Cardiac muscle cell (in vitro differentiated cells and primary cell): ENCODE measurements at regions not wholly inside any gene's neighbourhood (a gene's known extent, or its start where the extent isn't known, plus 50 kb on each side); places are given as distances from the start of the nearest gene placed in this dataset.

Experiments used
- DNase-seq, 2 donors: peaks; one replicate each; pipeline versions ENCODE4 v3.0.0 to v3.0.0-alpha.2; 2010 to 2017; ENCODE audit warnings: low read depth in 1 of 2, low spot score in 1 of 2
- H3K27ac ChIP-seq: fragments of 200-600 bp; sonication (generic); 2 replicates; pipeline ENCODE4 v1.5.1; 2016
- H3K27me3 ChIP-seq: fragments of 200-600 bp; sonication (generic); 2 replicates; pipeline ENCODE4 v1.6.0; 2016; ENCODE audit warnings: control low read depth
- H3K36me3 ChIP-seq: fragments of 200-600 bp; sonication (generic); 2 replicates; pipeline ENCODE4 v1.5.1; 2016; ENCODE audit warnings: control low read depth
- H3K4me1 ChIP-seq: fragments of 200-600 bp; sonication (generic); 2 replicates; pipeline ENCODE4 v1.8.1; 2017; ENCODE audit warnings: low read depth, mild to moderate bottlenecking, mixed run types
- H3K4me3 ChIP-seq: fragments of 200-600 bp; sonication (generic); 2 replicates; pipeline ENCODE4 v1.5.1; 2016; ENCODE audit warnings: mild to moderate bottlenecking
- H3K9me3 ChIP-seq: fragments of 200-600 bp; sonication (generic); 2 replicates; pipeline ENCODE4 v1.5.1; 2017; ENCODE audit warnings: low read depth, mild to moderate bottlenecking, control low read depth
- TF ChIP-seq, protein P1 (sequence below): IDR thresholded peaks from 2 replicates; pipeline ENCODE4 v1.5.1; 2012; ENCODE audit warnings: low read depth, mild to moderate bottlenecking, low read length

DNA sequence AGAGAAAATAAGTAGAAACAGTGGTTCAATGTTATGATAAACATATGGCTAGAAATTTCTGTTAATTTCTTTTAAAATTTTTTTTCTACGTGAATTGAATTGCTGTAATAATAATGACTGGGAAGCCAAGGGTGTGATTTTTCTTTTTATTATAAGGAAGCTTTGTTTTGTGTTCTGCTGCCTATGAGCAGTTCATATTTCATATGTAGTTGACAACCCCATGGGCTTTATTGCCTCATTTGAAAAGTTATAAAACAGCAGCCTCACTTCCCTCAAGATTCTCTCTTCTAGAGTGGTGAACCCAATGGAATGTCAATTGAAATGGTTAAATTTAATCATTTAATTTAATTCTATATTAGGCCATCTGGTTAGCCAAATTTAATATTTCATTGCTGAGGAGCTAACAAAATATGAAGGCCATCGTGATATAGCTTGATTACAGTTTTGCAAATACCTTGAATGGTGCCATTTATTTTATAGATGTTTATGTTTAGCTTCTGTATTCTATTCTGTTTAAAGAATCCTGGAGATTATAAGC is 72.6 kb upstream of the DOCK10 start:
- no peaks in the 10 kb centered on the region for H3K27me3 ChIP-seq
- no peaks in the 10 kb centered on the region for H3K36me3 ChIP-seq
- H3K4me3 ChIP-seq, result no peak overlapping the region
- no peak for DNase-seq
- H3K4me1 ChIP-seq, result no peaks in the 10 kb centered on the region
- TF ChIP-seq, protein P1, sequence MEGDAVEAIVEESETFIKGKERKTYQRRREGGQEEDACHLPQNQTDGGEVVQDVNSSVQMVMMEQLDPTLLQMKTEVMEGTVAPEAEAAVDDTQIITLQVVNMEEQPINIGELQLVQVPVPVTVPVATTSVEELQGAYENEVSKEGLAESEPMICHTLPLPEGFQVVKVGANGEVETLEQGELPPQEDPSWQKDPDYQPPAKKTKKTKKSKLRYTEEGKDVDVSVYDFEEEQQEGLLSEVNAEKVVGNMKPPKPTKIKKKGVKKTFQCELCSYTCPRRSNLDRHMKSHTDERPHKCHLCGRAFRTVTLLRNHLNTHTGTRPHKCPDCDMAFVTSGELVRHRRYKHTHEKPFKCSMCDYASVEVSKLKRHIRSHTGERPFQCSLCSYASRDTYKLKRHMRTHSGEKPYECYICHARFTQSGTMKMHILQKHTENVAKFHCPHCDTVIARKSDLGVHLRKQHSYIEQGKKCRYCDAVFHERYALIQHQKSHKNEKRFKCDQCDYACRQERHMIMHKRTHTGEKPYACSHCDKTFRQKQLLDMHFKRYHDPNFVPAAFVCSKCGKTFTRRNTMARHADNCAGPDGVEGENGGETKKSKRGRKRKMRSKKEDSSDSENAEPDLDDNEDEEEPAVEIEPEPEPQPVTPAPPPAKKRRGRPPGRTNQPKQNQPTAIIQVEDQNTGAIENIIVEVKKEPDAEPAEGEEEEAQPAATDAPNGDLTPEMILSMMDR, result no peak
- no peaks in the 10 kb centered on the region for H3K9me3 ChIP-seq
- no peak overlapping the region for H3K27ac ChIP-seq

DNA sequence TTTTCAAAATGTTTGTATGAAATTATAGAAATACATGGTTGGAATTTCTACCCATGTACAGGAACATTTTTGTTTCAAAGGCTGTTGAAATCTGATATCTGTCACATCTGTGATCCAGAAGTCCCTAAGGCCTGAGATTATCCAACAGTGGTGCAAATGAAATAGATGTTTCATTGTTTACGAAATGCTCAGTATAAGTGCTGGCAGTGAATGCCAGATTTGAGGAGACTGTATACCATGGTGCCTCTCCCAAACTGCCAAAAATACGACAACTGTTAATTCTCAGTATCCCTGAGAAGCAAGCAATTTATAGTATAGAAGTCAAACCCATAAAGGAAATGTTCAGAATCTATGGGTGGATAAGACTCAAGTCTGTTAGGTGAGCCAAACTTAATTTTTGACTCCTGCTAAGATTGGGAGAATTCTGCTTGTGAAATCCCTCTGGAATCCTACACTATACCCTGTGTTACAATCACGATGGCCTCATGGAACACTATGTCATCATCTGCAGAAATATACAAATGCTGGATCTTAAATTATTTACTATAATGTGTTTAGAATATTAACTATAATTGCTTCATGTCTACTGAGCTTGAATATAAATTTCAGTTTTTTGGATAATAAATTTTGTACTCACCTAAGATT is 71.2 kb upstream of the DOCK10 start:
- Histone ChIP-seq H3K27ac (no peak overlapping the region), H3K4me3 (no peak overlapping the region), H3K9me3 (no peaks in the 10 kb centered on the region), H3K4me1 (no peaks in the 10 kb centered on the region), H3K36me3 (no peaks in the 10 kb centered on the region), H3K27me3 (no peaks in the 10 kb centered on the region)
- DNase-seq, result no peak
- TF ChIP-seq, protein P1, result no peak

DNA sequence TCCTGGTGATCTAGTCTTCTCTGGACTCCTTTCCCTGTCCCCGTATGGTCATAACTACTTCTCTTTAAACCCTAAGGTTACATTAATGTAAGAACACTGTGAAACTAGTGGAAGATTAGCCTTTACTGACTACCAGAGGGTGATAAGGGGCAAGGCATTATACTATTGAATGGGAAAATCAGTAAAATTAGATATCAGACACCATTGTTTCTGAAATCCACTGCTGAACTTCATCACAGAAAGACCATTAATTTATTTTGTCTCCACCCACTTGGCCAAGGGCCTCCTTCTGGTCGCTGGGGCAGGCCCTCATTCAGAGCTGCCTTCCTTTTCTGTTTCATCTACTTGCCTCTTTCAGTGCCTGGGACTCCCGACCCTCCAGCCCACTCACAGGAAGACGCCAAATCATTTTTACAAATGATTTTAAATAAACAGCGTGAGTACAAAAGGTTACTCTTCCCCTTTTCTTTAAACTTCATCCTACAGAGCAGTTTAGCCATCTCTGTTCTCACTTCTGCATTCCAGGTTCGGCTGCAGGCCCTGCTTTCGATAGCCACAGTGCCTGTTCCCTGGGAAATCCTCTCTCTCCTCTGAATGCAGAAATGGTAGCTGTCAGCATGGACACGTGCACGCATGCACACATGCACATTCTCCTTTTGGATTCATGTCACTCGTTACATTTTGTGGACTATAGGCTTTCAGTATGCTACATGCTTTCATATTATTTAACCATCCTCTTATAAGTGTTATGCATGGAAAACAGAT is 70.3 kb upstream of the DOCK10 start:
- no peaks in the 10 kb centered on the region for H3K9me3 ChIP-seq
- no peaks in the 10 kb centered on the region for H3K36me3 ChIP-seq
- H3K4me3 ChIP-seq, result no peak overlapping the region
- no peak for DNase-seq
- no peaks in the 10 kb centered on the region for H3K4me1 ChIP-seq
- H3K27ac ChIP-seq, result no peak overlapping the region
- no peaks in the 10 kb centered on the region for H3K27me3 ChIP-seq
- TF ChIP-seq, protein P1, result no peak

DNA sequence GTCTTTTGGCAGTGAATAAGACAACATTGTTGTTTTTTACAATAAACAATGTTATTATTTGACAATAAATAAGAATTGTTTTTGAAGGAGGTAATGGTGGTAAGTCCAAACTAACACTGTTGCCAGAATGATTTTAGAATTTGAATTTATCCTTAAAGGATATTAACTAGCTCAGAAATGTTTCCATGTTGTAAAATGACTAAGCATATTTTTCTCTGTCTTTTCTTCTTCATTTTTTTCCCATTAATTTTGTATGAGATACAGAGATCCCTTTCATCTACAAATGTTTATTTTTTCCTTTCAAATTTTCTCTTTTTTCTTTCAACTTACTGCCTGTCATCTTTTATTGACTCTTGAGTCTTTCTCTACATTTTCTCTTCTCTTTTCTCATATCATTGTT is 66.5 kb upstream of the DOCK10 start:
- no peak for DNase-seq
- Histone ChIP-seq H3K27ac (no peak overlapping the region), H3K4me3 (no peak overlapping the region), H3K9me3 (no peaks in the 10 kb centered on the region), H3K36me3 (no peaks in the 10 kb centered on the region), H3K4me1 (no peaks in the 10 kb centered on the region), H3K27me3 (no peaks in the 10 kb centered on the region)
- TF ChIP-seq, protein P1, result no peak

DNA sequence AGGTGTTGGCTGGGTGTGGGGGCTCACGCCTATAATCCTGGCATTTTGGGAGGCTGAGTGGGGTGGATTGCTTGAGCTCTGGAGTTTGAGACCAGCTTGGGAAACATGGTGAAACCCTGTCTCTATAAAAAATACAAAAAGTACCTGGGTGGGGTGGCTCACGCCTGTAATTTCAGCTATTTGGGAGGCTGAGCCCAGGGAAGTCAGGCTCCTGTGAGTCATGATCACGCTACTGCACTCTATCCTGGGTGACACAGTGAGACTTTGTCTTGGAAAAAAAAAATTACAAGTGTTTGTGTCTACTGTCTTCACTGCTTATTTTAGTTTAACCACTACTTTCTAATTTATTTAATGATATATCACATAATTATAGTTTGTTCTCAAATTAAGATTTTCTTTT is 62.7 kb upstream of the DOCK10 start:
- Histone ChIP-seq H3K4me3 (no peak overlapping the region), H3K27me3 (no peaks in the 10 kb centered on the region), H3K27ac (no peak overlapping the region), H3K4me1 (no peaks in the 10 kb centered on the region), H3K9me3 (no peaks in the 10 kb centered on the region), H3K36me3 (no peaks in the 10 kb centered on the region)
- TF ChIP-seq, protein P1, result no peak
- DNase-seq, result no peak
